Fibroblast of lung (primary cell): ENCODE measurements at regions not wholly inside any gene's neighbourhood (a gene's known extent, or its start where the extent isn't known, plus 50 kb on each side); places are given as distances from the start of the nearest gene placed in this dataset.

Experiments used
- EZH2 ChIP-seq: IDR thresholded peaks from 2 replicates; pipeline ENCODE4 v1.5.1; 2012; ENCODE audit warnings: low read length, control low read depth, mild to moderate bottlenecking; ENCODE audit errors: missing control alignments
- TF ChIP-seq, protein P1 (sequence below), 2 donors: IDR thresholded peaks in 1 of 2; conservative IDR thresholded peaks in 1 of 2; 1 replicate in 1 of 2; 2 replicates in 1 of 2; pipeline ENCODE4 v1.5.1; 2011 to 2012; ENCODE audit warnings: low read length in 2 of 2, control low read depth in 1 of 2, inconsistent platforms in 1 of 2, low read depth in 1 of 2, mild to moderate bottlenecking in 1 of 2

DNA sequence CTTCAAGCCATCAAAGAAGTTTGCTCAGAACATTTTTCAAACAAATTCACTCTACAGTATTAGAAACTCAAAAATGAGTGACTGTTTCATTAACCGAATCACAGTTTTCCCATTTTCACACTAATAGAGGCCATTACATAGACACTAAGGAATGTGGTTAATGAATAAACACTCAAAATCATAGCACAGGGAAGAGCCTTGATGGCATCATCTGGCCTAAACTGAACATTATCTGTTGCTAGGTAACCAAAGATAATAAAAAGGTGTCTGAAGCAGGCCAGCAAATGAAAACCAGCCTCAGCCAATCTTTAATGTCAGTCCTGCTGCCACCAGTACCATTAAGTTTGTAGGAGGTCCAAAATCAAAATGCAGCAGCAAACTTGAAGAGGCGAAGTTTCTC lies 492.4 kb upstream of the STEAP1 start:
- TF ChIP-seq, protein P1, sequence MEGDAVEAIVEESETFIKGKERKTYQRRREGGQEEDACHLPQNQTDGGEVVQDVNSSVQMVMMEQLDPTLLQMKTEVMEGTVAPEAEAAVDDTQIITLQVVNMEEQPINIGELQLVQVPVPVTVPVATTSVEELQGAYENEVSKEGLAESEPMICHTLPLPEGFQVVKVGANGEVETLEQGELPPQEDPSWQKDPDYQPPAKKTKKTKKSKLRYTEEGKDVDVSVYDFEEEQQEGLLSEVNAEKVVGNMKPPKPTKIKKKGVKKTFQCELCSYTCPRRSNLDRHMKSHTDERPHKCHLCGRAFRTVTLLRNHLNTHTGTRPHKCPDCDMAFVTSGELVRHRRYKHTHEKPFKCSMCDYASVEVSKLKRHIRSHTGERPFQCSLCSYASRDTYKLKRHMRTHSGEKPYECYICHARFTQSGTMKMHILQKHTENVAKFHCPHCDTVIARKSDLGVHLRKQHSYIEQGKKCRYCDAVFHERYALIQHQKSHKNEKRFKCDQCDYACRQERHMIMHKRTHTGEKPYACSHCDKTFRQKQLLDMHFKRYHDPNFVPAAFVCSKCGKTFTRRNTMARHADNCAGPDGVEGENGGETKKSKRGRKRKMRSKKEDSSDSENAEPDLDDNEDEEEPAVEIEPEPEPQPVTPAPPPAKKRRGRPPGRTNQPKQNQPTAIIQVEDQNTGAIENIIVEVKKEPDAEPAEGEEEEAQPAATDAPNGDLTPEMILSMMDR (conservative IDR thresholded peaks at IDR 0.05 in 1 of 2, IDR thresholded peaks at IDR 0.05 in 1 of 2; ENCODE audit: low read depth in 1 of 2, low read length in 2 of 2): no peak
- no peak for TF ChIP-seq EZH2
